ENCODE measurements at regions not wholly inside any gene's neighbourhood (a gene's known extent, or its start where the extent isn't known, plus 50 kb on each side); places are given as distances from the start of the nearest gene placed in this dataset.
"Not testable (repeated sequence)": the region's sequence is repeated elsewhere in the genome, so short reads cannot be mapped to it uniquely, and the experiment has no call there.

DNA sequence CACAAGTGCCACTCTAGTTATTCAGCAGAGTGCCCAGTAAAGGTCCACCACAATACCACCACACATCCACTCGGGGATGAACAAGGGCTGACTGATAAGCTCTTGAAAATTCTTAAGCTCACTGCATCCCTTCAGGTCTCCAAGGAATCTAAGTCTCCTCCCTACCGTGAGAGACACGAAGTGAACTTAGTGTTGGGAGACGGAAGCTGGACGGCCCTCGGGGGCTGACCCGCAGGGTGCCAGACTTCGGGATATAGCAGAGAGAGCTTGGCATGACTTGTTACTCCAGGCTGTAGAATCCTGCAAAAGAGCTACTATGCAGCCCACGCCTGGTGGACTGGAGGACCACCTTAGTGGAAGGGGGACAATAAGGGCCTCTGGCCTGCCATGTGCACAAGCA lies 75.1 kb downstream of the LYZL1 start:
- DNase-seq, result not testable (repeated sequence)

DNA sequence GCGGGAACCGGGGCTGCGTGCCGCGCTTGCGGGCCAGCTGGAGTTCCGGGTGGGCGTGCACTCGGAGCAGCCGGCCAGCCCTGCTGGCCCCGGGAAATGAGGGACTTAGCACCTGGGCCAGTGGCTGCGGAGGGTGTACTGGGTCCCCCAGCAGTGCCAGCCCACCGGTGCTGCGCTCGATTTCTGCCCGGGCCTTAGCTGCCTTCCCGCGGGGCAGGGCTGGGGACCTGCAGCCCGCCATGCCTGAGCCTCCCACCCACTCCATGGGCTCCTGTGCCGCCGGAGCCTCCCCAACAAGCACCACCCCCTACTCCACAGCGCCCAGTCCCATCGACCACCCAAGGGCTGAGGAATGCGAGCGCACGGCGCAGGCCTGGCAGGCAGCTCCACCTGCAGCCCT lies 77.3 kb downstream of the LYZL1 start:
- DNase-seq, result not testable (repeated sequence)

DNA sequence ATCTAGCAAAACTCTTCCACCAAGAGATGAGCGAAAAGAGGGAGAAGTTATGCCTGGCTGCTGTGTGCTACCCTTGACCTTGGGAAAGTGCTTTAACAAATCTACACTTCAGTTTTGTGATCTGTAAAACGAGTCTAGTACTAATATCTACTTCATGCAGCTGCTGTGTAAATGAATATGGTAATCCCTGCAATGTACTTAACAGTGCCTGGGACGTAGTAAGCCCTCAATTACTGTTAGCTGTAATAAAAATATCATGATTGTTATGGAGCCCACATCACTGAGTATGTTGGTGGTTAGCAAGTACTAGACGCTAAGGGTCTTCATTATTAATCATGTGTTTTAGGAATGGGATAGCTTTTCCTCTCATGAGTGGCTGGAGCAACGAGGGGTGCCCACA lies 80.5 kb downstream of the LYZL1 start:
- no peak for DNase-seq

DNA sequence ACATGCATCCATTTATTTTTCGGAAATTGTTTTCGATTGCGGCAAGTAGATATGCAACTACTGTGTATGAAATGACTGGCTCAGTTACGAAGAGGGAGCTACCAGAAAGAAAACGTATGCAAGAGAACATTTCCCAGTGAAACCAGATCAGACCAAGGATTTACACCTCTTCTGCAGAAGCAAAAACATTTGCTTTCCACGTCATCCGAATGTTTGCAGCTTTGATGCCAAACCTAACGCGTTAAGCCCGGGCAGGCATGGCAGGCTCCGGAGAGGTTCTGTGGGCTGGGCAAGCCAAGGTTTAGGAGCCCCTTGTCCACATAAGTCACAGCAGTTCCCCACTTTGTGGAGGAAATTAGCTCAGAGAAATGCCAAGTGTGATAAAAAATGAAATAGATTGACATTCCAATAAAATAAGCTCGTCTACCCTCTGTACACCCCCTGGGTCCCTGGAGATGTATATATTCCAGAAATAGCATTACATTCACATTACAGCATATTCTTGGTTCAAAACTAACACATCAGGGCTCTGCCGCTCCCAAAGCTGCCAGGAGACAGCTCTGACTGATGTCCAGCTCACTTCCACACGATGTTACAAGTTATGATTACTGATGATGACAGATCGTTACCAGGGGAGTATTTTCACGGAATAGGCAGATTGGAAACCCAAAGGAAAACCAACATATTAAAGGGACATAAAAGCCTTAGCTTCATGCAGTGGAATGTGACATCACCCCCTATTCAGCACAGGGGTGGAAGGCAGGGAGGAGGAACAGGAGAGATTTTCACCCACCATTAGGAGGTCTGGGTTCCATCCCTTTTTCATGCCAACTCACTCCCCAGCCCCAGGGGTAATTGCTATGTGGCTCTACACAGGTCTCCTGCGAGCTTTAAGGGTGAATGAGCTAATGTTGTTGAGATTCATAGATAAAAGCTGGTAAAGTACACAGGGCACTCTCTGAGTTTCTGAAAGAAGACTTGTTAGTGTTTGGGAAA lies 81.5 kb downstream of the LYZL1 start:
- no peak for DNase-seq

DNA sequence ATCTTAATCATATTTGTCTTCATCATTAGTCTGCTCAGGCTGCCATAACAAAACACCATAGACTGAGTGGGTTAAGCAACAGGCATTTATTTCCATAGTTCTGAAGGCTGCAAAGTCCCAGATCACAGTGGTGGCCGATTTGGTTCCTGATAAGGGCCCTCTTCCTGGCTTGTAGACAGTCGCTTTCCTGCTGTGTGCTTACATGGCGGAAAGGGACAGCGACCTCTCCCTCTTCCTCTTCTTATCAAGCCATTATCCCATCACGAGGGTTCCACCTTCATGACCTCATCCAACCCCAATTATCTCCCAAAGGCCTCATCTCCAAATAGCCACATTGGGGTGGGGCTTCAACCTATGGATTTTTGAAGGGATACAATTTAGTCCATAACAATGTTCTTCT lies 84.0 kb downstream of the LYZL1 start:
- no peak for DNase-seq

DNA sequence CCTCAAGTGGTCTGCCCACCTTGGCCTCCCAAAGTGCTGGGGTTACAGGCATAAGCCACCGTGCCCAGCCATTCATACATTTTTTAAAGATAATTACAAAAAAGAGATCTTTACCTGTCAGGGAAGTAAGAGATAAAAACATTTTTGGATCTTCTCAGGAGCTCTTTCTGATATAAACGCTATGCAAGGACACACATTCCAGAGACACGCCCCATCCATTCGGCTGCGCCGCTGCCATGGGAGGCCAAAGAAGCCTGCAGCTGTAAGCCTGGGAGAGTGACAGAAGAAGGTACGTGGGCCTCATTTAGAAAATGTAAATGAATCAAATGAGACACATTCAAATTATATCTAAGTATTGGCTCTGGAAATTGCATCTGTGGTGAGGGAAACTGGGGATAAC lies 85.3 kb downstream of the LYZL1 start:
- DNase-seq, result no peak

DNA sequence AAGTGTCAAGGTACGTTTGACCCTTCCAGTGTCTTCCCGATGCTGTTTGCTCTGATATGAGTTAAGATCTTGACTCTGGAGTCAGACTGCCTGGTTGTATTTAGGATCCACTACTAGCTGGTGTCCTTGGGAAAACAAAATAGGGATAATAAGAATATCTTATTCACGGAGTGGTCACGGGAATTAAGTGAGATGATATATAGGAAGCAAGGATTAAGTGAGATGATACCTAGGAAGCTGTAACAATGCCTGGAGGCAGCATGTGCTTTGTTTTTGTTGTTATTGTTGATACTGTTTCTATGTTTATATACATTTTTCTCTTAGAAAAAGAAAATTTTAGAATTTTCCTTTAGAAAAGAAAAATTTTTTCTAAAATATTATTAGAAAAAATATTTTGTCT lies 87.0 kb downstream of the LYZL1 start:
- DNase-seq, result no peak

DNA sequence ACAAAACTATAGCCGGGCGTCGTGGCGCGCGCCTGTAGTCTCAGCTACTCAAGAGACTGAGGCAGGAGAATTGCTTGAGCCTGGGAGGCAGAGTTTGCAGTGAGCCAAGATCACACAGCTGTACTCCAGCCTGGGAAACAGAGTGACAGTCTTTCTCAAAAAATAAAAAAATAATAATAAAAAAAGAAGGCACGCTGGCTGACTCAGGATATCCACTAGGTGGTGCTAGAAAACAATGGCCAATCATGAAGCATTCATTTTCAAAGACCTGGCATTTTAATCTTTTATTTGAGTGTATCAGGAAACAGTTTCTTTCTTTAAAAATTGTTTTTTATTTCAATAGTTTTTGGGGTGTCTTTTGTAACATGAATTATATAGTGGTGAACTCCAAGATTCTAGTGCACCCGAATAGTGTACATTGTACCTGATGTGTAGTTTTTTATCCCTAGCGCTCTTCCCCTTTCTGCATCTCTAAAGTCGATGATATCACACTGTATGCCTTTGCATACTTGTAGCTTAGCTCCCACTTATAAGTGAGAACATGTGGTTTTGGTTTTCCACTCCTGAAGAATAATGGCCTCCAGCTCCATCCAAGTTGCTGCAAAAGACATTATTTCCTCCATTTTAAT lies 88.6 kb downstream of the LYZL1 start:
- peak; percentile 26 for DNase-seq

DNA sequence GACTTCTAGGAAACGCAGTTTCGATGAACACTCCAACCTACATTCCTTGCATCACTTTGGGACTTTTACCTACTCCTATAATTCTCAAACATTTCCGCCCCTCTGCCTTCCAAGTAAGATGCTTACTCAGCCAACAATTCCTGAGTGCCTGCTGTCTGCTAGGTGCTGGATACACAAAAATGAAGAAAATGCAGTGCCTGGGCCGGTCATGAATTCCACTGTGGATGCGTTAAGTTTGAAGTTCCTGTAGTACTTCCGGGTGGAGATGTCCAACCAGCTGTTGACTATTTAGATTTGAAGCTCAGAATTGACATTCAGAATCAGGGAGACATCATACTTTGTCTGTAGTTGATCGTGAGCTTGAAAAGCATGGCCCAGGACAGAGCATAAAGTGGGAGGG lies 89.2 kb downstream of the LYZL1 start:
- DNase-seq, result no peak

DNA sequence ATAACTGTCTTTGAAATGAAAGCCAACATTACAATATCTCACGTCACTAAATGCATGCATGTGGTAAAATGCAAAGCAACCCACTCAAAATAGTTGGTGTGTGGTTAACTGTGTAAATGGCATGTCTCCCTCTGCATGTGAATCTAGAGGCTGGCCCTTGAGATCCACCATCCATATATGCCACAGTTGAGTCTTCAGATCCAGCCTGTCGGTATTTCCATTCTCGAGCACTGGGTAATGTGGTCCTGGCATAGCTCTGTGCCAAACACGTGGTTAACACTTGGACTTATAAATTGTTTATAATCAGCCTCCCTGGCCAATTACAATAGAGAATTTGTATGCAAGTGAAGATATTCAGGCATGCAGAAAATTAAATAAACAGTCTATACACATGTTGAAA lies 90.3 kb downstream of the LYZL1 start:
- DNase-seq, result no peak

DNA sequence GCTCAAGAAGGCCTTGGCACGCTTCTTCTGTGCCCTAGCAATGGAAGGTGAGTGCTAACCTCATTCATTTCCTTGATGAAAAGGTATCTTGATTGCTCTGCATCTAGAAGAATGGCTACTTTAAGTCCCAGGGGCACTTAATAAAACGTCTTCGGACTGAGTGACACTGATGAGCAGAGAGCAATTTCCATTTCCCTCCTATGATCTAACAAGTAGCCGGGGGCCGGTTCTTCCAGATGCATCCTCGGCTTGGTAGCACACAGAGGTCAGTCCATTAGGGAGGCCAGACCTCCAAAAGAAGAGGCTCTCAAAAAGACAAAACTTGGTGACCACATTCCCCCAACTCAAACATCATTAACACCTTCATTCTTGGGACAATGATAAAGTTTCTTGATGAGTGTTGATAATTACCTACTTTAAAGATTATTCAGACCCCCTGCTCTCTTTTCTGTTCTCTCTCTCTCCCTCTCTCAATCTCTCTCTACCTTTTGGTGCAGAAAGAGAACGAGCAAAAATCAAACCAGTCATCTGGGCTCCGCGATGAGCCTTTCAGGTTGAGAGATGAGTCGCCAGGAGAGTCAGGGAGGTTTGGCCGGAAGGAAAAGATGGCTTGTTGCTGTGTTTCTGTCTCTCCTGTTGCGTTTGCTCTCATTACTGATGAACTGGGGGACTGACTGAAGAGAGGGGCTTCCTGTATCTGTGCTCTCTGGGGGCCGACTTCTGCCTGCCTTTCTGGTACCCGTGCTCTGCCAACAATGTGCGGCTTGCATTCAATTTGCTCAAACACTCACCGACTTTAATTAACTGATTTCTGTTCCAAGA lies 91.1 kb downstream of the LYZL1 start:
- not testable (repeated sequence) for DNase-seq

DNA sequence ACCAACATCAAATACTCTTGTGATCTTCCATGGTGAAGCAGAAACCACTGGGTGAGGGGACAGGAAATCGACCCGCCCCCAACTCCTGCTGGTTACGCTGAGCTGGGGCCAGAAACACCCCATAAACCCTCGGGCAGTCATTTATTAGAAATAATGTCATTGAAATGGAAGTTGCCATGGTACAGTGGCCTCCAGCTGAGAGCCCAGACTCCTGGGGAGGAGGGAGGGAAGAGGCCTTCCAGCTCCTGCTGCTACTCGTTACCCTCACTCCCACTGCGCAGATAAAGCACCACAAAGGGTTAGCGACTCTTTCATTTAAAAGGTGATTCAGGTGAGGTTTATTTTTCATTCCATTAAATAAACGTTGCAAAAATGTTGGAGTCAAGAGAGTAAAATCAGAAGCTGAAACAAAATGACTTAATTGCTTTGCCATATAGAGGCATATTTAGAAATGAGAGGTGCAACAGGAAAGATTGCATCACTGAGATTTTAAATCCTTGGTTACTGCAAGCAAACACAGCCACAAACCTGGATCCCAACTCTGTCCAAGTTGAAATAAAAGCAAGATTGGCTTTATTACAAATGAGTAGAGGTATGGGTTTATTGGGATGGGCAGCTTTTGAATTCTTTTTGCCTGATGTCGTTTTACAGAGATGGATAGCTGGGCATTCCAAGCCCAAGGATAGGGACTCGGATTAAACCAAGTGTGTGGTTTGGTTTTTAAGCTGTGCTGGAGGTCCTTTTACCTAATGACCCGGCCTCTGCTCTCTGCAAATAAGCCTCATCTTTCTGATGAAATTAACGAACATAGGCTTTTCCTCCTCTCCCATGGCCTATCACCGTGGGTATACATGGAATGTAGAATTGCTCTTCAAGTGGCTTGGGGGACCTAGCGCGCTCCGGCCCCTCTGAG lies 92.0 kb downstream of the LYZL1 start:
- not testable (repeated sequence) for DNase-seq

DNA sequence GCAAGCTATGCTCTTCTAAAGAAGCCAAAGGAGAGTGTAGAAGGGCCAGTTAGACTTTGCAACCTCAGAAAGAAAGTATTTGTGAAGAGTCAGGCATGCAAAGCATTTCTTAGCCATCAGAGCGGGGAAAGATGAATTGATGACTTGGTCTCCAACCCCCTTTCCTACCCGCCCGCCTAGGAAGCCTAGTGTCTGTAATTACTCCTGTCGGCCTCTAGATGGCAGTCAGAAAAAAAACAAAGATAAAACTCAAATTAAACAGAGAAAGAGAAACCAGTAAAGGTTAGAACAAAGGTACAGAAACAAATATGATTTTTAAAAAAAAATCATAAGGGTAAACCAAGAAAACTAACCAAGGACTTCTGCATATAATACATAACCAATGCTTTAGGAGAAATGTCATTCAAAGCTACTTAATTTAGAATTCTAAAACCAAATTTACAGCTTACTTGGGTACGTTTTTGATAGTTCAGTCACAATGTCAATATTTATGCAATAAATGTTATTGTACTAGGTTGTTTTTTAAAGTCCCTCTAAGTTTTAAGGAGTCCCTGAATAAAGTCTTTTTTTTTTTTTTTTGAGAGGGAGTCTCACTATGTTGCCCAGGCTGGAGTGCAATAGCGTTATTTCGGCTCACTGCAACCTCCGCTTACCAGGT lies 97.6 kb downstream of the LYZL1 start:
- DNase-seq, result peak; percentile 55

DNA sequence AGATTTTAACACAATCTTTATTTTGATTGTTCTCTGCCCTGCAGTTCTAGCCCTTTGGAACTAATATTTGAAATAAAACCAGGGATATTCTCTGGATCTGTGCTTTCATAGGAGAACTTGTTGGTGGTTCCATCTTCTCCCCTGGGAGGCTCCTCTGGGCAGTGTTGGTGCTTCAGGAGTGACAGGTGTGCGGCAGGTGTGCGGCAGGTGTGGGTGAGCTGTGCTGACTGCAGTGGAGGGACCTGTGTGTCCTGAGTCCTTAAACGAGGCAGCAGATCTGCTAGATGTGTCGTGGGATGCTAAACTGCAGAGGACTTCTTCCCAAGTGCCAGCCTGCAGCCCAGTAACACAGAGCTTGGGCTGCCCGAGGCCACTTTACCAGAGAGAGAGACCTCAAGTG lies 98.4 kb downstream of the LYZL1 start:
- DNase-seq, result no peak

DNA sequence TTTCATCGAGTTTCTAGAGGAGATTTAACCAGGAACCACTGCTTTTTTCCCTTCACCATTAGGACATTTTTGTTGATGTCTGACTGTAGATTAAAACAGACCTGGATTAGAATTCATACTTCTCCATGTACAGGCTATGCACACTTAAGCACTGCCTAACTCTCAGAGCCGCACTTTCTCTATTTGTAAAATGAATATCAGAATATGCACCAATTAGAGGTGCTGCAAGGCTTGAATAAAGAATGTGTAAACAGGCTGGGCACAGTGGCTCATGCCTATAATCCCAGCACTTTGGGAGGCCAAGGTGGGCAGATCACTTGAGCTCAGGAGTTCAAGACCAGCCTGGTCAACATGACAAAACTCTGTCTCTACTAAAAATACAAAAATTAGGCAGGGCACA lies 99.2 kb downstream of the LYZL1 start:
- not testable (repeated sequence) for DNase-seq

DNA sequence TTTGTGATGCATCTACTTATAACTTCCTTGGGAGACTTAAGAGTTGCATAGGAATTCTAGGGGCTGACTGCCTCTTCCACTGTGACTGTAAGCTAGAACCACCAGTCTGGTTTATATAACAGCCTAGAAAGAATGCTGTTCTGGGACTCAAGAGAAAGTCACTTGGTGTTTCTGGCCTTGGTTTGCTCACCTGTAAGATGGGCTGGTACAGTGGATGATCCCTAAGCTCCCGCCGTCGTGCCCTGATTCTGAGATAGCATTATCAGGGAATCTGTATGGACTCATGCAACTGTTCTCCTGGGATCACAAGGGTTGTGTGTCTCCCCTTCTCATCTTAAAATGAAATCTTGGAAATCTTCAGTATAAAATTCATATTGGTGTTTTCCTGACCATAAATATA lies 100.6 kb downstream of the LYZL1 start:
- no peak for DNase-seq

DNA sequence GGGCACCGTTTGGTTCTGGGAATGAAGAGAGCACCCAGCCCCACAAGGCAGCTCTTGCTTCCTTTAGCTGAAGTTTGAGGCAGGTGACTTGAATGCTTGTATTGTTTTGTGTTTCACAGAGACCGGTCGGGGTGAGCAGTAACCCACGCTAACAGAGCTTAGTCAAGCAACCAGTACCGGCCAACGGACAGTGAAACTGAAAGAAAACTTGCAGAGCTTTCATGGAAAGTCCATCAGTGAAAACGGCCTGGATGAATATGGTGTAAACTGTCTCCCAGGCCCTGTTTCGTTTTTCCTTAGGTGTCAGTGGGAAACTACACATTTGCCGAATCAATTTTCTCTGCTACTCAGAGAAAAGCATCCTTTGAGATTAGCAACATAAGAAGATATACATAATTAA lies 101.1 kb downstream of the LYZL1 start:
- no peak for DNase-seq

DNA sequence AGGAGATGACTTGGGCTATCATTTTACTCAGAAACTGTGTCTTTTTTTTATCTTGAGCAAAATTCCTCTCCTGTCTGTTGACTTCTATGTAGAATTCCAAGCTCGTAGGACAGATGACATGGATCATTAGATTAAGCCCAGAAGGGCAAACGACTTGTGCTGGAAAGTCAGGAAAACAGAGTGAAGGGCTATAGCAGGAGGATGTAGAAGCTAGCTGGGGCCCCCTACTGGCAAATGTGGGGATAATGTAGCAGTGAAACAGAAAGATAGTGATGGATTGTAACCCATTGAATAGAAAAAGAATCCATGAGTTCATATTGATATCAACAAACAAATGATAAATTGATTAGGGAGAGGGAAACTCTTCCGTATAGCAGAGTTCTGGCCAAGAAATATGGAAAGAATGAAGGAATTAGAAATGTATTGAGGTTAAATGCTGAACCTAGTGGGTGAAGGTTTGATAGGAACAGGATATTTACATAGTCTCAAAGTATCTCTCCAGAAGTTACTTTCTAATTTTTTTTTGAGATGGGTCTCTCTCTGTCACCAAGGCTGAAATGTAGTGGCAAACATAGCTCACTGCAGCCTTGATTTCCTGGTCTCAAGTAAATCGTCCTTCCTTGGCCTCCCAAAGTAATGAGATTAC lies 103.6 kb downstream of the LYZL1 start:
- DNase-seq, result peak; percentile 46

DNA sequence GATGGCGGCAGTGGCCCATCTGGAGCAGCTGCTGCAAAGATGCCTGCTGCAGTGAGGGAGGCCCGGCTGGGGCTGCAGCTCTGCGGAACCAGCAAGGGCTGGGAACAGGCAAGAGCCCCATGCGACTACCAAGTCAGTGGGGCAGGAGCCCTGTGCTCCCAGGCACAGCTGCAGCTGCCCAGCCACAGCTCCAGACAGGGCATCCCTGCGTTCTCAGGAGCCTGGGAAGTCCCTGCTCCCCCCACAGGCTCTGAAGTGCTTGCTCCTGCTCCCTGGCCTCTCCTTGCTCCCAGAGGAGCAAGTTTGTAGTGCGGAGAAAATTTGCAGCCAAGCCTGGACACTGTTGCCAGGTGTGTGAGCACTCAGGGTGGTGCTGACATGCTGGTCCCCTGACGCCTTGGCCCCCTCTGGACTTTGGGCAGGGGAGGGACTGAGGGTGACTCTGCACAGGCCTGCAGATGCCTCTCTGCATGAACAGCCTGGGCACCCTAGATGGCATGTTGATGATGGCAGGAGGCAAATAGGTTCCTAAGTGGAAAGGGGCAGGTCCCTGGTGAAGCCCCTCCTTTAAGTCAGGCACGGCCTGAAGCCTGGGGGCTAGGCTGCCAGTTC lies 105.6 kb downstream of the LYZL1 start:
- DNase-seq, result no peak

DNA sequence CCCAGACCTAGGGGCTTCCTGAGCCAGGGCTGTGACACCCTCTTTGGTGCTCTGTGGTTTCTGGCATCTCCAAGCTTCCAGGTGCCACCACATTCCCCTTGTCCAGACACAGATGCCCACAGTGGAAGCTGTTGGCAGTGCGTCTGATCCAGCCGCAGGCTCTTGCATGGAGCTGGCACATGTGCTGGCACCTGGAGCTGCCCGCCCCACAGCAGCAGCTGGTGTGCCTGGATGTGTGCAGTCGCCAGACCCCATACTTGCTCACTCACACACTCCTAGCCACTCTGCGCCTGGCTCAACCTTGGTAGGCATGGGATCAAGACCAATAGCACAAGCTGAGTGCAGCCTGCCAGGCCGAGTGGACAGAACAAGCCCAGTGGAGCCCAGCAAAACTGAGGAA lies 106.5 kb downstream of the LYZL1 start:
- no peak for DNase-seq

DNA sequence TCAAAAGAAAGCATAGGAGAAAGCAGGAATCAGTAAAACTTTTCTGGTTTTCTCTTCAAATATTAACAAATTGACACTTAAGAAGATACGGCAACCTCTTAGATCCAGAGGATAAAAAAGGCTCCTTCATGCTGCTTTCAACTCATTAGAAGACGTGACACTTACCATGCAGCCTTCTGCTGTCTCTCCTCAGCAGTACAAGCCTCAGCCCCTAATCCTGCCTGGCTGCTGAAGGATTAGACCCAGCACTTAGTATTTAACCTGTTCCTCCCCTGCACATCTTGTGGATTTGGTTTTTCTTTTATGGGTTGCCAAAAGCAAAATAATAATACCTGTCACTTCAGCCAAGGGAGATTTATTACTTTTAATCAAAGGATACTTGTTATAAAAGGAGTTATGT lies 108.4 kb downstream of the LYZL1 start:
- DNase-seq, result no peak

All from CD4-positive, alpha-beta T cell treated with Interleukin-4 for 4 hours (primary cell).